Keratinocyte (primary cell): ENCODE measurements at regions not wholly inside any gene's neighbourhood (a gene's known extent, or its start where the extent isn't known, plus 50 kb on each side); places are given as distances from the start of the nearest gene placed in this dataset.

Experiments
- DNase-seq: peaks from one replicate; pipeline ENCODE4 v3.0.0-alpha.2; 2011; ENCODE audit warnings: low read depth, missing footprints, low spot score
- FAIRE-seq: peaks from 2 replicates; lab custom pipeline; 2011; peaks lifted over from hg19 to GRCh38; lab: Jason Lieb, UNC
- H2AFZ ChIP-seq: 2 replicates; pipeline ENCODE4 v1.6.0; 2012; ENCODE audit warnings: low read length, control low read depth, inconsistent platforms; ENCODE audit not compliant: control insufficient read depth
- H3K27ac ChIP-seq: 2 replicates; pipeline ENCODE4 v1.5.1; 2011; ENCODE audit warnings: low read length; ENCODE audit not compliant: control insufficient read depth, insufficient read depth
- H3K27me3 ChIP-seq: 3 replicates; pipeline ENCODE4 v1.6.0; 2011; ENCODE audit warnings: low read length; ENCODE audit not compliant: control insufficient read depth, insufficient read depth; ENCODE audit errors: extremely low read depth
- H3K36me3 ChIP-seq, 2 experiments: 2 replicates in 1 of 2; 3 replicates in 1 of 2; pipeline ENCODE4 v1.5.1; 2011; ENCODE audit warnings: low read length in 2 of 2, mild to moderate bottlenecking in 1 of 2; ENCODE audit not compliant: control insufficient read depth in 2 of 2, insufficient read depth in 2 of 2; ENCODE audit errors: extremely low read depth in 1 of 2
- H3K4me1 ChIP-seq: 3 replicates; pipeline ENCODE4 v1.5.1; 2011; ENCODE audit warnings: low read length; ENCODE audit not compliant: control insufficient read depth, insufficient read depth; ENCODE audit errors: extremely low read depth
- H3K4me2 ChIP-seq: 3 replicates; pipeline ENCODE4 v1.6.0; 2011; ENCODE audit warnings: low read depth, low read length; ENCODE audit not compliant: control insufficient read depth, insufficient read depth; ENCODE audit errors: extremely low read depth
- H3K4me3 ChIP-seq, 3 experiments: fragments of 200-600 bp in 1 of 3; sonication (generic) in 1 of 3; 2 replicates in 2 of 3; 3 replicates in 1 of 3; pipeline ENCODE4 v1.5.1; 2011 to 2016; ENCODE audit warnings: low read length in 3 of 3, mild to moderate bottlenecking in 3 of 3, control low read depth in 2 of 3, inconsistent platforms in 1 of 3, low read depth in 1 of 3, mixed read lengths in 1 of 3, mixed run types in 1 of 3, moderate library complexity in 1 of 3; ENCODE audit not compliant: control insufficient read depth in 2 of 3, insufficient read depth in 2 of 3; ENCODE audit errors: extremely low read depth in 1 of 3
- H3K79me2 ChIP-seq: 2 replicates; pipeline ENCODE4 v1.6.0; 2012; ENCODE audit warnings: low read length; ENCODE audit not compliant: control insufficient read depth, insufficient read depth
- H3K9ac ChIP-seq: 3 replicates; pipeline ENCODE4 v1.6.0; 2011; ENCODE audit warnings: low read length; ENCODE audit not compliant: control insufficient read depth, insufficient read depth; ENCODE audit errors: extremely low read depth
- H3K9me1 ChIP-seq: 3 replicates; pipeline ENCODE4 v1.6.0; 2011; ENCODE audit warnings: low read length; ENCODE audit not compliant: control insufficient read depth, insufficient read depth; ENCODE audit errors: extremely low read depth
- H3K9me3 ChIP-seq: 2 replicates; pipeline ENCODE4 v1.5.1; 2012; ENCODE audit warnings: low read depth, low read length; ENCODE audit not compliant: control insufficient read depth
- H4K20me1 ChIP-seq: 3 replicates; pipeline ENCODE4 v1.6.0; 2011; ENCODE audit warnings: low read length; ENCODE audit not compliant: control insufficient read depth, insufficient read depth; ENCODE audit errors: extremely low read depth
- EZH2 ChIP-seq: IDR thresholded peaks from one replicate; pipeline ENCODE4 v1.6.1; 2012; ENCODE audit warnings: inconsistent platforms, mild to moderate bottlenecking, low read length, moderate library complexity
- dilution Hi-C: fragments of 300-500 bp; cut with MboI; formaldehyde crosslinking; loops from one replicate; pipeline ENCODE4 v1.7.0; 2020; ENCODE audit warnings: low sequenced_read_pairs; ENCODE audit not compliant: extremely low pct_ligation_motif_present
- TF ChIP-seq, protein P1 (sequence below), 3 experiments: IDR thresholded peaks in 1 of 3; conservative IDR thresholded peaks in 1 of 3; optimal IDR thresholded peaks in 1 of 3; 2 replicates in 2 of 3; 3 replicates in 1 of 3; pipeline versions ENCODE3 to v1.5.1; 2011; ENCODE audit warnings: low read length in 3 of 3, mild to moderate bottlenecking in 3 of 3, moderate library complexity in 2 of 3, control low read depth in 1 of 3, inconsistent platforms in 1 of 3; ENCODE audit not compliant: insufficient read depth in 2 of 3; ENCODE audit errors: extremely low read depth in 1 of 3

DNA sequence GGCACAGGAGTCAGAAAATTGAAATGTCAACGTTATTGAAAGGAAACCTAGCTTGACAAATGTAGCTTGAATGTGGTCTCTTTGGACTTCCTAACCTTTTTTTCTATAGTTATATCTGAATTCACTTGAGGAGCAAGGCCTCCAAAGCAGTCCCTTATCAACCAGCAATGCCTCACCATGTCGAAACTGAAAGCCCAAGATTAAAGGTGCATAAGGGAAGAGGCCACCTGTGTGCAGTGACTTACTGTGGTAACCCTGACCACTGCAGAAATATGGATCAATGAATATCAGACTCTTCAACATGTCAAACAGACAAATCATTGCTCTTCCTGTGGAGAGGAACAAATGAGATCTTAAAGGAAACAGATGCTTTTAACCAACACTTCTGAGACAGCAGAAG lies 95.0 kb upstream of the GIMD1 start:
- Histone ChIP-seq H3K27me3 (no peaks in the 10 kb centered on the region), H3K79me2 (no peaks in the 10 kb centered on the region), H3K4me2 (no peak overlapping the region), H3K27ac (no peak overlapping the region), H2AFZ (no peak overlapping the region), H3K9me1 (no peaks in the 10 kb centered on the region), H3K4me3 (no peak overlapping the region), H3K4me1 (no peaks in the 10 kb centered on the region), H4K20me1 (no peaks in the 10 kb centered on the region), H3K9me3 (no peaks in the 10 kb centered on the region), H3K9ac (no peak overlapping the region), H3K36me3 (no peaks in the 10 kb centered on the region)
- dilution Hi-C loops = no loop called here
- TF ChIP-seq EZH2 = no peak
- TF ChIP-seq, protein P1, sequence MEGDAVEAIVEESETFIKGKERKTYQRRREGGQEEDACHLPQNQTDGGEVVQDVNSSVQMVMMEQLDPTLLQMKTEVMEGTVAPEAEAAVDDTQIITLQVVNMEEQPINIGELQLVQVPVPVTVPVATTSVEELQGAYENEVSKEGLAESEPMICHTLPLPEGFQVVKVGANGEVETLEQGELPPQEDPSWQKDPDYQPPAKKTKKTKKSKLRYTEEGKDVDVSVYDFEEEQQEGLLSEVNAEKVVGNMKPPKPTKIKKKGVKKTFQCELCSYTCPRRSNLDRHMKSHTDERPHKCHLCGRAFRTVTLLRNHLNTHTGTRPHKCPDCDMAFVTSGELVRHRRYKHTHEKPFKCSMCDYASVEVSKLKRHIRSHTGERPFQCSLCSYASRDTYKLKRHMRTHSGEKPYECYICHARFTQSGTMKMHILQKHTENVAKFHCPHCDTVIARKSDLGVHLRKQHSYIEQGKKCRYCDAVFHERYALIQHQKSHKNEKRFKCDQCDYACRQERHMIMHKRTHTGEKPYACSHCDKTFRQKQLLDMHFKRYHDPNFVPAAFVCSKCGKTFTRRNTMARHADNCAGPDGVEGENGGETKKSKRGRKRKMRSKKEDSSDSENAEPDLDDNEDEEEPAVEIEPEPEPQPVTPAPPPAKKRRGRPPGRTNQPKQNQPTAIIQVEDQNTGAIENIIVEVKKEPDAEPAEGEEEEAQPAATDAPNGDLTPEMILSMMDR (optimal IDR thresholded peaks at IDR 0.05 in 1 of 3, IDR thresholded peaks at IDR 0.05 in 1 of 3, conservative IDR thresholded peaks at IDR 0.05 in 1 of 3; ENCODE audit: extremely low read depth in 1 of 3, insufficient read depth in 2 of 3, low read length in 3 of 3) = no peak
- no peak for FAIRE-seq
- no peak for DNase-seq

DNA sequence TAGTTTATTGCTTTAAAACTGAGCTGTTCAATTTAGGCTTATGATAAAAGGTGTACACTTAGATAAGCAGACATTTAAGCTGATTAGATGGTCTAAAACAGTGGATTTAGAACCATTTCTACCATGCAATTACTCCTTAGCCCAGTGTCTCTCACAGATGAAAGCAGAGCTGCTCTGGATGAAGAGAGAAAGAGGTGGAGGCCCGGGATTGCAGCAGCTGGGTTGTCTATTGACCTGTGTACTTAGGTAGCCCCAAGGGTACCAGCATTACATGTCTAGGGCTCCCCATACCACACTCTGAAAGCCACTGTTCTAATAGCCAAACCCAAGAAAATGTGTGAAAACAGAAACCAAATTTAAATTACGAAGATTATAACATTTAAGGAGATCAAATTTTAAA lies 86.0 kb upstream of the GIMD1 start:
- Histone ChIP-seq H2AFZ (no peak overlapping the region), H3K4me2 (no peak overlapping the region), H3K79me2 (no peaks in the 10 kb centered on the region), H3K36me3 (no peaks in the 10 kb centered on the region), H3K9ac (no peak overlapping the region), H3K27ac (no peak overlapping the region), H3K27me3 (no peaks in the 10 kb centered on the region), H3K4me1 (no peaks in the 10 kb centered on the region), H3K4me3 (no peak overlapping the region), H4K20me1 (no peaks in the 10 kb centered on the region), H3K9me1 (no peaks in the 10 kb centered on the region), H3K9me3 (no peaks in the 10 kb centered on the region)
- DNase-seq (no peak), FAIRE-seq (no peak)
- TF ChIP-seq EZH2 = no peak
- TF ChIP-seq, protein P1 (optimal IDR thresholded peaks at IDR 0.05 in 1 of 3, IDR thresholded peaks at IDR 0.05 in 1 of 3, conservative IDR thresholded peaks at IDR 0.05 in 1 of 3; ENCODE audit: extremely low read depth in 1 of 3, insufficient read depth in 2 of 3, low read length in 3 of 3) = no peak
- dilution Hi-C loops = no loop called here
